ENCODE measurements at regions not wholly inside any gene's neighbourhood (a gene's known extent, or its start where the extent isn't known, plus 50 kb on each side); places are given as distances from the start of the nearest gene placed in this dataset.

DNA sequence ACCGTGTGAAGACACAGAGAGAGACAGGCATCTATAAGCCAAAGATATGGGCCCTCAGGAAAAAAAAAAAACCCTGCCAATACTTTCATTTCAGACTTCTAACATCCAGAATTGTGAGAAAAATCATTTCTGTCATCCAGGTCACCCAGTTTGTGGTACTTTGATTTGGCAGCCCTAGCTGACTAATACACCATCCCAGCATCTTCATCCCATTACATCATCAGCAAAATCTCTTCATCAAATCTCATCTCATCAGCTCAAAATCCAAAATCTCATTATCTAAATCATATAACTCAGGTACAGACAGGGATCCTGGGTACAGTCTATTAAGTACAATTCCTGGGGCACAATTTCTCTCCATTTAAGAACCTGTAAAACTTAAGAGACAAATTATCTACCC is 51.9 kb upstream of the GJA8 start:
- H3K4me1 Mint-ChIP-seq, result peaks cover 23% of the 10 kb centered on the region
- ATAC-seq (no peak), DNase-seq (ENCODE audit: low spot score) (no peak)
- TF ChIP-seq, protein P1, sequence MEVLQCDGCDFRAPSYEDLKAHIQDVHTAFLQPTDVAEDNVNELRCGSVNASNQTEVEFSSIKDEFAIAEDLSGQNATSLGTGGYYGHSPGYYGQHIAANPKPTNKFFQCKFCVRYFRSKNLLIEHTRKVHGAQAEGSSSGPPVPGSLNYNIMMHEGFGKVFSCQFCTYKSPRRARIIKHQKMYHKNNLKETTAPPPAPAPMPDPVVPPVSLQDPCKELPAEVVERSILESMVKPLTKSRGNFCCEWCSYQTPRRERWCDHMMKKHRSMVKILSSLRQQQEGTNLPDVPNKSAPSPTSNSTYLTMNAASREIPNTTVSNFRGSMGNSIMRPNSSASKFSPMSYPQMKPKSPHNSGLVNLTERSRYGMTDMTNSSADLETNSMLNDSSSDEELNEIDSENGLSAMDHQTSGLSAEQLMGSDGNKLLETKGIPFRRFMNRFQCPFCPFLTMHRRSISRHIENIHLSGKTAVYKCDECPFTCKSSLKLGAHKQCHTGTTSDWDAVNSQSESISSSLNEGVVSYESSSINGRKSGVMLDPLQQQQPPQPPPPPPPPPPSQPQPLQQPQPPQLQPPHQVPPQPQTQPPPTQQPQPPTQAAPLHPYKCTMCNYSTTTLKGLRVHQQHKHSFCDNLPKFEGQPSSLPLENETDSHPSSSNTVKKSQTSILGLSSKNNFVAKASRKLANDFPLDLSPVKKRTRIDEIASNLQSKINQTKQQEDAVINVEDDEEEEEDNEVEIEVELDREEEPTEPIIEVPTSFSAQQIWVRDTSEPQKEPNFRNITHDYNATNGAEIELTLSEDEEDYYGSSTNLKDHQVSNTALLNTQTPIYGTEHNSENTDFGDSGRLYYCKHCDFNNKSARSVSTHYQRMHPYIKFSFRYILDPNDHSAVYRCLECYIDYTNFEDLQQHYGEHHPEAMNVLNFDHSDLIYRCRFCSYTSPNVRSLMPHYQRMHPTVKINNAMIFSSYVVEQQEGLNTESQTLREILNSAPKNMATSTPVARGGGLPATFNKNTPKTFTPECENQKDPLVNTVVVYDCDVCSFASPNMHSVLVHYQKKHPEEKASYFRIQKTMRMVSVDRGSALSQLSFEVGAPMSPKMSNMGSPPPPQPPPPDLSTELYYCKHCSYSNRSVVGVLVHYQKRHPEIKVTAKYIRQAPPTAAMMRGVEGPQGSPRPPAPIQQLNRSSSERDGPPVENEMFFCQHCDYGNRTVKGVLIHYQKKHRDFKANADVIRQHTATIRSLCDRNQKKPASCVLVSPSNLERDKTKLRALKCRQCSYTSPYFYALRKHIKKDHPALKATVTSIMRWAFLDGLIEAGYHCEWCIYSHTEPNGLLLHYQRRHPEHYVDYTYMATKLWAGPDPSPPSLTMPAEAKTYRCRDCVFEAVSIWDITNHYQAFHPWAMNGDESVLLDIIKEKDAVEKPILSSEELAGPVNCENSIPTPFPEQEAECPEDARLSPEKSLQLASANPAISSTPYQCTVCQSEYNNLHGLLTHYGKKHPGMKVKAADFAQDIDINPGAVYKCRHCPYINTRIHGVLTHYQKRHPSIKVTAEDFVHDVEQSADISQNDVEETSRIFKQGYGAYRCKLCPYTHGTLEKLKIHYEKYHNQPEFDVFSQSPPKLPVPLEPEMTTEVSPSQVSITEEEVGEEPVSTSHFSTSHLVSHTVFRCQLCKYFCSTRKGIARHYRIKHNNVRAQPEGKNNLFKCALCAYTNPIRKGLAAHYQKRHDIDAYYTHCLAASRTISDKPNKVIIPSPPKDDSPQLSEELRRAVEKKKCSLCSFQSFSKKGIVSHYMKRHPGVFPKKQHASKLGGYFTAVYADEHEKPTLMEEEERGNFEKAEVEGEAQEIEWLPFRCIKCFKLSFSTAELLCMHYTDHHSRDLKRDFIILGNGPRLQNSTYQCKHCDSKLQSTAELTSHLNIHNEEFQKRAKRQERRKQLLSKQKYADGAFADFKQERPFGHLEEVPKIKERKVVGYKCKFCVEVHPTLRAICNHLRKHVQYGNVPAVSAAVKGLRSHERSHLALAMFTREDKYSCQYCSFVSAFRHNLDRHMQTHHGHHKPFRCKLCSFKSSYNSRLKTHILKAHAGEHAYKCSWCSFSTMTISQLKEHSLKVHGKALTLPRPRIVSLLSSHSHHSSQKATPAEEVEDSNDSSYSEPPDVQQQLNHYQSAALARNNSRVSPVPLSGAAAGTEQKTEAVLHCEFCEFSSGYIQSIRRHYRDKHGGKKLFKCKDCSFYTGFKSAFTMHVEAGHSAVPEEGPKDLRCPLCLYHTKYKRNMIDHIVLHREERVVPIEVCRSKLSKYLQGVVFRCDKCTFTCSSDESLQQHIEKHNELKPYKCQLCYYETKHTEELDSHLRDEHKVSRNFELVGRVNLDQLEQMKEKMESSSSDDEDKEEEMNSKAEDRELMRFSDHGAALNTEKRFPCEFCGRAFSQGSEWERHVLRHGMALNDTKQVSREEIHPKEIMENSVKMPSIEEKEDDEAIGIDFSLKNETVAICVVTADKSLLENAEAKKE (CRISPR knock-in tag; IDR thresholded peaks at IDR 0.05), result no peak
- TF ChIP-seq, protein P2, sequence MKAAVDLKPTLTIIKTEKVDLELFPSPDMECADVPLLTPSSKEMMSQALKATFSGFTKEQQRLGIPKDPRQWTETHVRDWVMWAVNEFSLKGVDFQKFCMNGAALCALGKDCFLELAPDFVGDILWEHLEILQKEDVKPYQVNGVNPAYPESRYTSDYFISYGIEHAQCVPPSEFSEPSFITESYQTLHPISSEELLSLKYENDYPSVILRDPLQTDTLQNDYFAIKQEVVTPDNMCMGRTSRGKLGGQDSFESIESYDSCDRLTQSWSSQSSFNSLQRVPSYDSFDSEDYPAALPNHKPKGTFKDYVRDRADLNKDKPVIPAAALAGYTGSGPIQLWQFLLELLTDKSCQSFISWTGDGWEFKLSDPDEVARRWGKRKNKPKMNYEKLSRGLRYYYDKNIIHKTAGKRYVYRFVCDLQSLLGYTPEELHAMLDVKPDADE (IDR thresholded peaks at IDR 0.05), result no peak
- Histone ChIP-seq H3K4me1 (ENCODE audit: insufficient read depth) (peaks cover 22% of the 10 kb centered on the region), H4K20me1 (replicated peaks; ENCODE audit: insufficient read depth) (no peaks in the 10 kb centered on the region), H3F3A (replicated peaks; ENCODE audit: low read depth) (no peaks in the 10 kb centered on the region), H2AFZ (no peak overlapping the region), H3K4me2 (no peak overlapping the region), H3K4me3 (no peak overlapping the region), H3K79me2 (replicated peaks; ENCODE audit: insufficient read depth) (no peaks in the 10 kb centered on the region), H3K36me3 (ENCODE audit: insufficient read depth) (no peaks in the 10 kb centered on the region), H3K27ac (ENCODE audit: low read depth) (no peak overlapping the region), H3K9me2 (ENCODE audit: insufficient read depth) (no peaks in the 10 kb centered on the region), H3K27me3 (ENCODE audit: insufficient read depth) (no peaks in the 10 kb centered on the region)
- no peaks in the 10 kb centered on the region for H3K36me3 Mint-ChIP-seq (ENCODE audit: low read depth)
- peaks cover 4% of the 10 kb centered on the region; the same call in 1 of the 3 replicates for H3K9me3 Mint-ChIP-seq
- H3K4me3 Mint-ChIP-seq, result no peak overlapping the region
- no peak overlapping the region for H3K27ac Mint-ChIP-seq
- peaks cover 2% of the 10 kb centered on the region for H3K27me3 Mint-ChIP-seq (ENCODE audit: insufficient read depth, low read depth, poor library complexity)

DNA sequence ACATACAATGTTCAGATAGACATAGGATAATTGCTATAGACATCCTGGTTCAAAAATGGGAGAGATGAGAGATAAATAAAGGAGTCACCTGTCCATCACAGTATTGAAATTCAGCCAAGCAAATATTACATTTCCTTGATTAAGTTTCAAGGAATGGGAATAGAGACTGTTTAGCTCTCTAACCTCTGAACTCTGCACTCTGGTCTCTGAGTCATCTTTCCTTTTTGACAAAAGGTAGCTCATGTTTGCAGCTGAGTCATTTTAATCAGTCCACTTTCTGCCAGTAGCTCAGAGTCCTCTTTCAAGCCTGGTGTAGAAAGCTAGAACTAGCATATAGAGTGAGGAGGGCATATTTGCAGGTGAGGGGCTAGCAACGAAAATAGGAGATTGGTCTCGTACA is 51.4 kb upstream of the GJA8 start:
- Histone ChIP-seq H3K79me2 (replicated peaks; ENCODE audit: insufficient read depth) (no peaks in the 10 kb centered on the region), H2AFZ (no peak overlapping the region), H3K27me3 (ENCODE audit: insufficient read depth) (no peaks in the 10 kb centered on the region), H3K4me2 (no peak overlapping the region), H3K4me1 (ENCODE audit: insufficient read depth) (peaks cover 22% of the 10 kb centered on the region), H3K27ac (ENCODE audit: low read depth) (no peak overlapping the region), H3F3A (replicated peaks; ENCODE audit: low read depth) (no peaks in the 10 kb centered on the region), H3K4me3 (no peak overlapping the region), H3K9me2 (ENCODE audit: insufficient read depth) (no peaks in the 10 kb centered on the region), H4K20me1 (replicated peaks; ENCODE audit: insufficient read depth) (no peaks in the 10 kb centered on the region), H3K36me3 (ENCODE audit: insufficient read depth) (no peaks in the 10 kb centered on the region)
- H3K36me3 Mint-ChIP-seq (ENCODE audit: low read depth), result no peaks in the 10 kb centered on the region
- H3K4me3 Mint-ChIP-seq, result no peak overlapping the region
- no peak overlapping the region for H3K27ac Mint-ChIP-seq
- H3K9me3 Mint-ChIP-seq, result peaks cover 7% of the 10 kb centered on the region; the same call in 2 of the 3 replicates
- ATAC-seq (no peak), DNase-seq (ENCODE audit: low spot score) (no peak)
- no peaks in the 10 kb centered on the region for H3K27me3 Mint-ChIP-seq (ENCODE audit: insufficient read depth, low read depth, poor library complexity)
- H3K4me1 Mint-ChIP-seq, result peaks cover 23% of the 10 kb centered on the region
- TF ChIP-seq, protein P2 (IDR thresholded peaks at IDR 0.05), result no peak
- TF ChIP-seq ZNF114 (CRISPR knock-in tag; IDR thresholded peaks at IDR 0.05) (no peak), JUNB (IDR thresholded peaks at IDR 0.05; ENCODE audit: unreplicated experiment) (no peak), CREB1 (CRISPR knock-in tag; IDR thresholded peaks at IDR 0.05; ENCODE audit: low read depth) (no peak), EZH2phosphoT487 (IDR thresholded peaks at IDR 0.05; ENCODE audit: unreplicated experiment) (no peak), STAT1 (IDR thresholded peaks at IDR 0.05; ENCODE audit: unreplicated experiment) (no peak), POLR2AphosphoS5 (IDR thresholded peaks at IDR 0.05; ENCODE audit: low read depth) (no peak), EZH2 (IDR thresholded peaks at IDR 0.05; ENCODE audit: low read depth, unreplicated experiment) (no peak)
- TF ChIP-seq, protein P3, sequence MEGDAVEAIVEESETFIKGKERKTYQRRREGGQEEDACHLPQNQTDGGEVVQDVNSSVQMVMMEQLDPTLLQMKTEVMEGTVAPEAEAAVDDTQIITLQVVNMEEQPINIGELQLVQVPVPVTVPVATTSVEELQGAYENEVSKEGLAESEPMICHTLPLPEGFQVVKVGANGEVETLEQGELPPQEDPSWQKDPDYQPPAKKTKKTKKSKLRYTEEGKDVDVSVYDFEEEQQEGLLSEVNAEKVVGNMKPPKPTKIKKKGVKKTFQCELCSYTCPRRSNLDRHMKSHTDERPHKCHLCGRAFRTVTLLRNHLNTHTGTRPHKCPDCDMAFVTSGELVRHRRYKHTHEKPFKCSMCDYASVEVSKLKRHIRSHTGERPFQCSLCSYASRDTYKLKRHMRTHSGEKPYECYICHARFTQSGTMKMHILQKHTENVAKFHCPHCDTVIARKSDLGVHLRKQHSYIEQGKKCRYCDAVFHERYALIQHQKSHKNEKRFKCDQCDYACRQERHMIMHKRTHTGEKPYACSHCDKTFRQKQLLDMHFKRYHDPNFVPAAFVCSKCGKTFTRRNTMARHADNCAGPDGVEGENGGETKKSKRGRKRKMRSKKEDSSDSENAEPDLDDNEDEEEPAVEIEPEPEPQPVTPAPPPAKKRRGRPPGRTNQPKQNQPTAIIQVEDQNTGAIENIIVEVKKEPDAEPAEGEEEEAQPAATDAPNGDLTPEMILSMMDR (conservative IDR thresholded peaks at IDR 0.05; ENCODE audit: low read depth in 2 of 2), result no peak

All from GM23338 (cell line).